ENCODE measurements at regions not wholly inside any gene's neighbourhood (a gene's known extent, or its start where the extent isn't known, plus 50 kb on each side); places are given as distances from the start of the nearest gene placed in this dataset.
"Not testable (repeated sequence)": the region's sequence is repeated elsewhere in the genome, so short reads cannot be mapped to it uniquely, and the experiment has no call there.

GRCh38 chr6:4414078-4414477 is 278.7 kb upstream of the ECI2 start:
- not testable (repeated sequence) for ATAC-seq

- ATAC-seq: no peak
These were observed 277.7 kb upstream of the ECI2 start for GRCh38 chr6:4413073-4413472.

GRCh38 chr6:4412488-4412887 is 277.1 kb upstream of the ECI2 start:
- TF ChIP-seq CSRNP3 (CRISPR knock-in tag; IDR thresholded peaks at IDR 0.05) (no peak), GLIS3 (CRISPR knock-in tag; IDR thresholded peaks at IDR 0.05) (no peak), ESRRG (CRISPR knock-in tag; IDR thresholded peaks at IDR 0.05) (no peak), ZFP3 (CRISPR knock-in tag; IDR thresholded peaks at IDR 0.05) (no peak), PPARA (CRISPR knock-in tag; IDR thresholded peaks at IDR 0.05; ENCODE audit: borderline replicate concordance) (no peak), ISL1 (CRISPR knock-in tag; IDR thresholded peaks at IDR 0.05) (no peak), ZFP30 (CRISPR knock-in tag; IDR thresholded peaks at IDR 0.05) (no peak), ZNF70 (CRISPR knock-in tag; IDR thresholded peaks at IDR 0.05) (no peak), CREB5 (CRISPR knock-in tag; IDR thresholded peaks at IDR 0.05; ENCODE audit: low read depth) (no peak), OSR1 (CRISPR knock-in tag; IDR thresholded peaks at IDR 0.05) (no peak), TOX (CRISPR knock-in tag; IDR thresholded peaks at IDR 0.05; ENCODE audit: borderline replicate concordance) (no peak), POU6F1 (CRISPR knock-in tag; IDR thresholded peaks at IDR 0.05; ENCODE audit: borderline replicate concordance, low read depth) (no peak)
- ATAC-seq: no peak

More at GRCh38 chr6:4413073-4413472, 277.7 kb upstream of the ECI2 start:
- no peak for TF ChIP-seq ZFP30 (CRISPR knock-in tag; IDR thresholded peaks at IDR 0.05)
- TF ChIP-seq OSR1 (CRISPR knock-in tag; IDR thresholded peaks at IDR 0.05): no peak
- no peak for TF ChIP-seq ARNTL (CRISPR knock-in tag; IDR thresholded peaks at IDR 0.05; ENCODE audit: borderline replicate concordance, low read depth)
- no peak for TF ChIP-seq POU6F1 (CRISPR knock-in tag; IDR thresholded peaks at IDR 0.05; ENCODE audit: borderline replicate concordance, low read depth)
- no peak for TF ChIP-seq PATZ1 (CRISPR knock-in tag; IDR thresholded peaks at IDR 0.05; ENCODE audit: borderline replicate concordance)
- no peak for TF ChIP-seq ZFP3 (CRISPR knock-in tag; IDR thresholded peaks at IDR 0.05)
- no peak for TF ChIP-seq GLIS3 (CRISPR knock-in tag; IDR thresholded peaks at IDR 0.05)
- no peak for TF ChIP-seq TSHZ2 (CRISPR knock-in tag; IDR thresholded peaks at IDR 0.05)
- TF ChIP-seq ESRRG (CRISPR knock-in tag; IDR thresholded peaks at IDR 0.05): no peak

GRCh38 chr6:4412077-4412476 is 276.7 kb upstream of the ECI2 start:
- no peak for TF ChIP-seq POU6F1 (CRISPR knock-in tag; IDR thresholded peaks at IDR 0.05; ENCODE audit: borderline replicate concordance, low read depth)
- no peak for TF ChIP-seq ZNF565 (CRISPR knock-in tag; conservative IDR thresholded peaks at IDR 0.05; ENCODE audit: low read depth)
- TF ChIP-seq PPARA (CRISPR knock-in tag; IDR thresholded peaks at IDR 0.05; ENCODE audit: borderline replicate concordance): no peak
- no peak for ATAC-seq

- ATAC-seq: not testable (repeated sequence)
These were observed 272.3 kb upstream of the ECI2 start for GRCh38 chr6:4407710-4408109.

All from SK-N-SH treated with all-trans-retinoic acid at 6 μM for 48 hours (cell line).